ENCODE measurements at regions not wholly inside any gene's neighbourhood (a gene's known extent, or its start where the extent isn't known, plus 50 kb on each side); places are given as distances from the start of the nearest gene placed in this dataset.

GRCh38 chr13:73479351-73479750, 420.5 kb downstream of the KLF5 start:
- no peaks in the 10 kb centered on the region for H3K9me2 ChIP-seq (ENCODE audit: insufficient read depth, low read length)
- H3K4me2 ChIP-seq (ENCODE audit: low read length), result no peak overlapping the region
- H3F3A ChIP-seq (ENCODE audit: insufficient read depth, low read length, poor library complexity, severe bottlenecking), result no peaks in the 10 kb centered on the region
- no peaks in the 10 kb centered on the region for H3K9me3 ChIP-seq (ENCODE audit: low read length)
- H3K9ac ChIP-seq (ENCODE audit: low read length), result no peak overlapping the region
- no peak overlapping the region for H3K4me3 ChIP-seq (ENCODE audit: low read length)
- no peak overlapping the region for H2AFZ ChIP-seq (ENCODE audit: low read depth, low read length)
- TF ChIP-seq REST (IDR thresholded peaks at IDR 0.05; ENCODE audit: borderline replicate concordance), result no peak
- no peak for TF ChIP-seq TAF1 (IDR thresholded peaks at IDR 0.05; ENCODE audit: low read depth)
- no peak for TF ChIP-seq EP300 (conservative IDR thresholded peaks at IDR 0.05; ENCODE audit: poor library complexity, severe bottlenecking)
- TF ChIP-seq EZH2 (IDR thresholded peaks at IDR 0.05; ENCODE audit: borderline replicate concordance, insufficient read depth, low read length, poor library complexity, severe bottlenecking), result no peak
- TF ChIP-seq MXI1 (conservative IDR thresholded peaks at IDR 0.05; ENCODE audit: poor library complexity, severe bottlenecking), result no peak
- no peak for TF ChIP-seq RAD21 (conservative IDR thresholded peaks at IDR 0.05)
- TF ChIP-seq CTCF (IDR thresholded peaks at IDR 0.05; ENCODE audit: poor library complexity, severe bottlenecking), result no peak
- TF ChIP-seq SMC3 (conservative IDR thresholded peaks at IDR 0.05; ENCODE audit: poor library complexity), result no peak
- TF ChIP-seq POLR2AphosphoS5 (IDR thresholded peaks at IDR 0.05), result no peak
- no peaks in the 10 kb centered on the region for H4K20me1 ChIP-seq (ENCODE audit: insufficient read depth)
- no peaks in the 10 kb centered on the region for H3K36me3 ChIP-seq (ENCODE audit: insufficient read depth, low read length)
- H3K27ac ChIP-seq (ENCODE audit: low read length), result no peak overlapping the region
- H3K27me3 ChIP-seq (ENCODE audit: insufficient read depth, low read depth, low read length), result no peaks in the 10 kb centered on the region
- no peaks in the 10 kb centered on the region for H3K79me2 ChIP-seq (replicated peaks; ENCODE audit: insufficient read depth, low read length)

GRCh38 chr13:73477441-73477840, 418.6 kb downstream of the KLF5 start:
- TF ChIP-seq POLR2AphosphoS5 (IDR thresholded peaks at IDR 0.05) (no peak), MXI1 (conservative IDR thresholded peaks at IDR 0.05; ENCODE audit: poor library complexity, severe bottlenecking) (no peak), EP300 (conservative IDR thresholded peaks at IDR 0.05; ENCODE audit: poor library complexity, severe bottlenecking) (no peak), CTCF (IDR thresholded peaks at IDR 0.05; ENCODE audit: poor library complexity, severe bottlenecking) (no peak), TAF1 (IDR thresholded peaks at IDR 0.05; ENCODE audit: low read depth) (no peak), RAD21 (conservative IDR thresholded peaks at IDR 0.05) (no peak), REST (IDR thresholded peaks at IDR 0.05; ENCODE audit: borderline replicate concordance) (no peak), EZH2 (IDR thresholded peaks at IDR 0.05; ENCODE audit: borderline replicate concordance, insufficient read depth, low read length, poor library complexity, severe bottlenecking) (no peak), SMC3 (conservative IDR thresholded peaks at IDR 0.05; ENCODE audit: poor library complexity) (no peak)
- no peaks in the 10 kb centered on the region for H3K9me2 ChIP-seq (ENCODE audit: insufficient read depth, low read length)
- no peaks in the 10 kb centered on the region for H3K9me3 ChIP-seq (ENCODE audit: low read length)
- no peaks in the 10 kb centered on the region for H3F3A ChIP-seq (ENCODE audit: insufficient read depth, low read length, poor library complexity, severe bottlenecking)
- H3K9ac ChIP-seq (ENCODE audit: low read length), result no peak overlapping the region
- no peaks in the 10 kb centered on the region for H3K36me3 ChIP-seq (ENCODE audit: insufficient read depth, low read length)
- no peak overlapping the region for H3K4me2 ChIP-seq (ENCODE audit: low read length)
- H3K27ac ChIP-seq (ENCODE audit: low read length), result no peak overlapping the region
- H4K20me1 ChIP-seq (ENCODE audit: insufficient read depth), result no peaks in the 10 kb centered on the region
- H3K4me3 ChIP-seq (ENCODE audit: low read length), result no peak overlapping the region
- H2AFZ ChIP-seq (ENCODE audit: low read depth, low read length), result no peak overlapping the region
- H3K79me2 ChIP-seq (replicated peaks; ENCODE audit: insufficient read depth, low read length), result no peaks in the 10 kb centered on the region
- H3K27me3 ChIP-seq (ENCODE audit: insufficient read depth, low read depth, low read length), result no peaks in the 10 kb centered on the region

Data from neural cell (in vitro differentiated cells).